NB4 (cell line): ENCODE measurements at regions not wholly inside any gene's neighbourhood (a gene's known extent, or its start where the extent isn't known, plus 50 kb on each side); places are given as distances from the start of the nearest gene placed in this dataset.

Experiments used
- MAX ChIP-seq: IDR thresholded peaks from 2 replicates; pipeline ENCODE4 v1.6.1; 2011; ENCODE audit warnings: low read depth, low read length
- MYC ChIP-seq: IDR thresholded peaks from 2 replicates; pipeline ENCODE4 v1.6.1; 2011; ENCODE audit warnings: low read depth, low read length
- POLR2A ChIP-seq: IDR thresholded peaks from 2 replicates; pipeline ENCODE4 v1.6.1; 2011; ENCODE audit warnings: mild to moderate bottlenecking; ENCODE audit not compliant: insufficient read length; ENCODE audit errors: extremely low read depth
- TF ChIP-seq, protein P1 (sequence below): IDR thresholded peaks from one replicate; pipeline ENCODE4 v1.5.1; 2012; ENCODE audit warnings: low read depth, low read length

- TF ChIP-seq, protein P1, sequence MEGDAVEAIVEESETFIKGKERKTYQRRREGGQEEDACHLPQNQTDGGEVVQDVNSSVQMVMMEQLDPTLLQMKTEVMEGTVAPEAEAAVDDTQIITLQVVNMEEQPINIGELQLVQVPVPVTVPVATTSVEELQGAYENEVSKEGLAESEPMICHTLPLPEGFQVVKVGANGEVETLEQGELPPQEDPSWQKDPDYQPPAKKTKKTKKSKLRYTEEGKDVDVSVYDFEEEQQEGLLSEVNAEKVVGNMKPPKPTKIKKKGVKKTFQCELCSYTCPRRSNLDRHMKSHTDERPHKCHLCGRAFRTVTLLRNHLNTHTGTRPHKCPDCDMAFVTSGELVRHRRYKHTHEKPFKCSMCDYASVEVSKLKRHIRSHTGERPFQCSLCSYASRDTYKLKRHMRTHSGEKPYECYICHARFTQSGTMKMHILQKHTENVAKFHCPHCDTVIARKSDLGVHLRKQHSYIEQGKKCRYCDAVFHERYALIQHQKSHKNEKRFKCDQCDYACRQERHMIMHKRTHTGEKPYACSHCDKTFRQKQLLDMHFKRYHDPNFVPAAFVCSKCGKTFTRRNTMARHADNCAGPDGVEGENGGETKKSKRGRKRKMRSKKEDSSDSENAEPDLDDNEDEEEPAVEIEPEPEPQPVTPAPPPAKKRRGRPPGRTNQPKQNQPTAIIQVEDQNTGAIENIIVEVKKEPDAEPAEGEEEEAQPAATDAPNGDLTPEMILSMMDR: no peak
- TF ChIP-seq POLR2A (no peak), MYC (no peak), MAX (no peak)
Measured at GRCh38 chr18:55115606-55116005, 156.3 kb upstream of the CCDC68 start.
